Prostate gland (tissue), 2 donors: ENCODE measurements at regions not wholly inside any gene's neighbourhood (a gene's known extent, or its start where the extent isn't known, plus 50 kb on each side); places are given as distances from the start of the nearest gene placed in this dataset.

ENCODE experiments used
- CTCF ChIP-seq, 4 experiments: fragments of 200-600 bp in 2 of 4; fragments of 450-650 bp in 2 of 4; sonication (generic) in 2 of 4; IDR thresholded peaks; 1 replicate in 3 of 4; 2 replicates in 1 of 4; pipeline ENCODE4 v1.5.1; 2016 to 2019; ENCODE audit warnings: antibody characterized with exemption in 4 of 4, mild to moderate bottlenecking in 2 of 4, moderate library complexity in 2 of 4
- POLR2AphosphoS5 ChIP-seq: sonication (generic); formaldehyde crosslinking; IDR thresholded peaks from one replicate; pipeline ENCODE4 v1.6.1; 2017; ENCODE audit warnings: antibody characterized with exemption

- TF ChIP-seq CTCF (IDR thresholded peaks at IDR 0.05) (no peak), POLR2AphosphoS5 (no peak)
These were observed 458.5 kb downstream of the GPAM start for GRCh38 chr10:111725050-111725449.
